ENCODE measurements at regions not wholly inside any gene's neighbourhood (a gene's known extent, or its start where the extent isn't known, plus 50 kb on each side); places are given as distances from the start of the nearest gene placed in this dataset.

- no peak for TF ChIP-seq POLR2A (IDR thresholded peaks at IDR 0.05; ENCODE audit: low read depth, low read length)
- no peak for TF ChIP-seq CTCF (IDR thresholded peaks at IDR 0.05; ENCODE audit: extremely low read depth in 1 of 2, insufficient read depth in 1 of 2, low read depth in 1 of 2, low read length in 2 of 2)
- no peak for TF ChIP-seq JUN (IDR thresholded peaks at IDR 0.05; ENCODE audit: borderline replicate concordance, insufficient read depth, insufficient read length, low read depth)
These were observed 178.2 kb upstream of the FRMPD4 start for GRCh38 chrX:11960031-11960430.
